Epidermal melanocyte (primary cell): ENCODE measurements at regions not wholly inside any gene's neighbourhood (a gene's known extent, or its start where the extent isn't known, plus 50 kb on each side); places are given as distances from the start of the nearest gene placed in this dataset.

Experiments used
- DNase-seq: peaks from one replicate; pipeline ENCODE4 v3.0.0; 2011; ENCODE audit warnings: low spot score; ENCODE audit not compliant: insufficient read length

- no peak for DNase-seq
Observed at GRCh38 chr17:12376276-12376675, 289.4 kb upstream of the MYOCD start.

DNA sequence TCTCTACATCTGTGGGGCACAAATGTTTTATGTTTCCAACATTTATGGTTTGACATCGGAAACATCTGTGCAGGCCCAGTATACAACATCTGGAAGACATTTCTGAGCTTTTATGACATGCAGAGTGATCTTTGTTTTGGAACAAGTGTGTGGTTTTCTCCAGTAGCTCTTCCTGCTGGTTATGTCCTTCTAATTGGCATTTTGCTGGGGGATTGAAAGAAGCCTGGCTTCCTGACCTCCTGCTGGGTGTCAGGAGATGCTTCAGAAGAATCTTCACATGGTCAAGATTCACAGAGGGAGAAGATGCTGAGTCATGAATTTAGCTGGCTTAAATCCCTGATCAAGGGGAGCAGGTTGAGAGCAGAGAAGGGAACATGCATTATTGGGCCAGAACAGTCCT, 279.5 kb upstream of the MYOCD start:
- peak; percentile 22 for DNase-seq

DNA sequence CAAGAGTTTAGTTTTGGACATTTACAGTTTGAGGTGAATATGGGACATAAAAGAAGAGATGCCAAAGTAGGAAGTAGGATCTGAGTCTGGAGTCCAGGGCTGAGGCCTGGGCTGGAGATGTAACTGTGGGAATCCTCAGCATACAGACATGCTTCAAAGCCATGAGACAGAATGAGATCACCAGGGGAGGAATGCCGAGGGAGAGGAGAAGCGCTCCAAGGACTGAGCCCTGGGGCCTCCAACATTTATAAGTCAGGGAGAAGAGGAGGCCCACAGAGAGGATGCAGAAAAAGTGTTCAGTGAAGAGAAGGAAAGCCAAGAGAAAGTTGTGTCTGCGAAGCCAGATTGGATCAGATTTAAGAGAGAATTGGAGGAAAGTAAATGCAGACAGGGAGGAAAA, 277.5 kb upstream of the MYOCD start:
- DNase-seq = no peak

DNA sequence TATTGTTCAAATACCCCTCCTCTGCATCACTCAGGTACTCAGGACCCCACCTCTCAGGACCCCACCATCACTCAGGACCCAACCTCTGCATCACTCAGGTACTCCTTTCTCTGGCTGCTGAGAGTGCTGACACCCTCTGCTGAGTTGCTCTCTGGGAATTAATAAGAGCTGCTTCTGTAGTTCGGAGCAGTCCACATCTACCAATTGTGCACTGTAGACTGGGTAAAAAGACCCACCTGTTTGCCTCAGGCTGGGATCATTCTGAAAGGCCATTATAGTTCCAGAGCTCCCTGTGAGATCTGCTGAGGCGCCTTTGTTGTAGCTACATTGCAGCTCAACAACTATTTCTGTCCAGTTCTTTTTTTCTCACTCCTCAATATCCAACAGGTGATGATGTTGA, 276.3 kb upstream of the MYOCD start:
- no peak for DNase-seq

- no peak for DNase-seq
Observed at GRCh38 chr17:12390631-12391030, 275.1 kb upstream of the MYOCD start.

DNA sequence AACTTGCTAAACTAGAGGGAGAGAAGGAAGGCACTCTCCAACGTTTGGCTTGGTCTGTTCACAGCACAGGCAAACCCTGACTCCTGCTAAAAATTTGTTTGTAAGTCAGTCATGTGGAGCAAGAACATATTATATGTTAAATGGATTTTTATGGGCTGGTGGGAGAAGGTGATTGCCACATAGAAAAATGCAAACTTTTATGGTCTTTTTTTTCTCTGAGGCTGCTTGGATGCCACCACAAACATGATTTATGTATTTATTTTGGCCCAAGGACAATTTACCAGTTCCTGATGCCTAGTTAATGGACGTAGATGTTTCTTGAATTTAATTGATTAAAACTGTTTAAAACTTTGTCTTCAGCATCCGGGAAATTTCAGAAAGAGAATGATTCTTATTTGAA, 274.2 kb upstream of the MYOCD start:
- DNase-seq = no peak

GRCh38 chr17:12395733-12396354, 269.8 kb upstream of the MYOCD start:
- DNase-seq = no peak

DNA sequence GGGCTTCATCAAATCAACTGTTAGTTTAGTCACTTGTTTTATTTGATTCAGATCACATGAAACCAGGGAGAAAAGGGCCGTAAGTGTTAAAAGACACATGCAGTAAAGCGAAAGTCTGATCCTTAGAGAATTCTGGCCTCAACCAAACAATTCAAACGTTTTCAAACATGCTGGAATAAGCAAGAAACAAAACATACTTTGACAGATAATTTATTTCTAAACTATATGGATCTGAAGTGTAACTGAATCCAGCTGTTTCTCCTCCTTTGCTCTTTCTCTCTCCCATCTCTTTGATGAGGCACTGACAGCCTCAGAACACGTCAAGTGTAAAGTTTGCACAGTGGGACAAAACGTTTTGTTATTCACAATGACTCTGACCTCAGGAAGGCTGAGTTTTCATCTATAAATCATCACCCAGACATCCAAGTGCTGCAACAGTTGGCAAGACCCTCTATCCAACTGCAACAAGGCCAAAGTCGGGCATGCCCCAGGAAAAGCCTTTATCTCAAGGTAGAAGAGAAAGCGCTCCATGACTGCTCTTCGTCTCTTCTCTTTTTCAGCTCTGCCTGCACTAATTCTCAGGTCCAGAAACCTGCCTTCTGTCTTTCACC, 267.1 kb upstream of the MYOCD start:
- DNase-seq = no peak

DNA sequence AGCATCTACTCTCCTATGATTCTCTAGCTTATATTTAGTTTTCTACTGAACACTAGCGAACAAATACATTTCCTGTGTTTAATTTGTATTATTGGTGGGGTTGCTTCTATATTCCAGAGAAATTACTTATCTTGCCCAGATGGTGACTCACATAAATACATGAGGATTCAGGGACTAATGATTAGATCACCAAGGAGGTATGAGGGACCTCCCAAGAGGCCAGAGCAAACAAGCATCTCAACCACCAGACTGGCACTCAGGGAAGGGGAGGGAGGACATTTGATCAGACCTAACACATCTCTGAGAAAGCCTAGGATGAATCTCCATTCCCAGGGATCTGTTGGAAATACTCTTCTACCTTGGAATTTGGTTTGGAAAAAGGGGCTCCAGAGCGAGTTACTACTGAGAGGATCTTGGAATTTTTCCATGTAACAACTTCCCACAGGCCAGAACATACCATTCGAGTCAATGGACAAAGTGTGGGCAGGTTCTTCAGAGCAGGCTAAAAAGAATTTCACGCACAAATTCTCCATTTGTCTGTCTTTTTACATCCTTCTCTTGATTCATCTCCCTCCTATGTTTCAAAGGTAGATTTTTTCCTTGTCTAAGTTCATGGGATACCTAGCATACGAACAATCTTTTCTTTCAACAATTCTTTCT, 262.6 kb upstream of the MYOCD start:
- DNase-seq = no peak

DNA sequence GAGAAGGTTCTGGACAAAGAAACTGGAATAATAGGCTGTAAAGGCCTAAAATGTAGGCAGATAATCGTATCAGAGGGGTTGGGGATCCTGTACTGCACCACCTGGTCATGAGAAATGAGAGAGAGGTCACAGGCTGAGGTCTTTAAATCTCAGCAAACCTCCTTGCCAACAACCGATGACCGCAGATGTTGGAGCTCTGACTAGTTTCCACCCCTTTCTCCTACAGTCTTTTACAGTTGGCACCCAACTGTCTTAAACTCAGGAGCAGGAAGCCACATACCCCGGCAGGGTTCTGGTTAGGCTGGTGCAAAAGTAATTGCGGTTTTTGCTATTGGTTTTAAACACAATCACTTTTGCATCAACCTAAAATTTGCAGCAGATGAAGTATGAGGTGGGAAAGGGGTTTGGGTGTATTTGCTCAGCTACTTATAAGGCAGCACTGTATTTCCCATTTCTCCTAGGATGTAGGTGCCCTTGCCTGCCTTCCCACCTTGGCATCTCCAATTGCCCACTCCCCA, 261.8 kb upstream of the MYOCD start:
- DNase-seq = no peak

DNA sequence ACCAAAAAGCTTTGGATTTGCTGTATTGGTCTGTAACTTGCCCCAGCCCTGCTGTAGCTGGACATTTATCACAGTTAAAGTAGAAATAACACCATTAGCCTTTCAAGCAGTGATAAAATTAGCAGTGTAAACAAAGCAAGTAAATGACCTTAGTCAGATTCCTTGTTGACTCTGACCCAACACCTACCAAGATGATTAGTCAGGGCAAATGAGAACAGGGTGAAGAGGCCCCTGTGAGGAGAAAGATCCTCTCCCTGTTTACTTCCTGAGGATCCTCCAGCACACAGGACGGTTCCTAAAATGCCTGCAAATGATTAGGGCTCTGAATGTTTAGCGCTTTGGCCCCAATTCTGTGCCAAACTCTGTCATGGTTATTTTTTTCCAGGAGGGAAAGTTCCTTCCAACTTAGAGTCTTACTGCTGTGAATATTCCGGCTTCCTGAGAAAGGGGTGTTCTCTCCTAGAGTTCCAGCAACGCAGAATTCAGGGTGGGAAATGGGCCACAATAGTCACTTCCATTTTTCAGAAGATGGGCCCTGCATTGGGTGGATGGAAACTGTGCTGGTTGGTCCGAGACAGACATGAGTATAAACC, 259.0 kb upstream of the MYOCD start:
- DNase-seq = no peak

DNA sequence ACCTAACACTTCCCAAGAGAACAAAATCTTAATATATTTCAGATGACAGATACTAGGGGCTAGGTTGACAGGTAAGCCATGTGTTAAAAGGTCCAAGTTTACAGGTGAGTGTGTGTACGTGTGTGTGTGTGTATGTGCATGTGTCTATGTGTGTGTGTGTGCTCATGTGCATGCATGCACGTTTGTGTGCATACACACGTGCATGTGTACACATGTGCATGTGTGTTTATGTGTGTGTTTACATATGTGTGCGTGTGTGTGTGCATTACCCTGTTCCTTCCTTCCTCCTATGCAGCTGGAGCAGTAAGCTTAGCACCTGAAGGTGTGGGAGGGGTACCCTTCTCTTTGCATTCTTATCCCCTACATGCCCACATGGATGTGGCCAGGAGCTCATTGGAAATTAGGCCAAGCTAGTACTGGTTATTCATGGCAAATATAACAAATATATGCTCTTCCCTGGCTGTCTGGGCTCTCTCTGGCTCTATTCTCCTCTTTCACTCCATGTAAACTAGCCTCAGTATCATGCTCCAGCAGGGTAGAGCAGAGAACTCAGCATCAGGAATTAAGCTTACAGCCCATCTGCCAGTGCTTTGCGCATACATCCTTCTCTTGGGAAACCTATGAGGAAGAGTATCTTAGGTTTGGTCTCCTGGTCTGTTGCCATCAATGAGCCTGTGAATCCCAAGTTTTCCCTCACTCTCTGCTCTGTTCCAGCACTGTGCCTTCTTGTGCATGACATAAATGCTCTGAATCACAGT, 258.0 kb upstream of the MYOCD start:
- DNase-seq = no peak

- DNase-seq = no peak
Observed at GRCh38 chr17:12409082-12409481, 256.6 kb upstream of the MYOCD start.

DNA sequence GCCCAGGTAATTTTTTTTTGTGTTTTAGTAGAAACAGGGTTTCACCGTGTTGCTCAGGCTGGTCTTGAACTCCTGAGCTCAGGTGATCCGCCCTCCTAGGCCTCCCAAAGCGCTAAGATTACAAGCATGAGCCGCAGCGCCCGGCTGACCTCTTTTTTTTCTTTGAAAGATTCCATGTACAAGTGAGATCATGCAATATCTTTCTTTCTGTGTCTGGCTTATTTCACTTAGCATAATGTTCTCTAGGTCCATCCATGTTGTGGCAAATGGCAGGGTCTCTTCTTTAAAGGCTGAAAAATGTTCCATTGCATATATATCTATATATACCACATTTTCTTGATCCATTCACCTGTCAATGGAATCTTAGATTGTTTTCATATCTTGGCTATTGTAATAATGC, 255.0 kb upstream of the MYOCD start:
- DNase-seq = no peak

DNA sequence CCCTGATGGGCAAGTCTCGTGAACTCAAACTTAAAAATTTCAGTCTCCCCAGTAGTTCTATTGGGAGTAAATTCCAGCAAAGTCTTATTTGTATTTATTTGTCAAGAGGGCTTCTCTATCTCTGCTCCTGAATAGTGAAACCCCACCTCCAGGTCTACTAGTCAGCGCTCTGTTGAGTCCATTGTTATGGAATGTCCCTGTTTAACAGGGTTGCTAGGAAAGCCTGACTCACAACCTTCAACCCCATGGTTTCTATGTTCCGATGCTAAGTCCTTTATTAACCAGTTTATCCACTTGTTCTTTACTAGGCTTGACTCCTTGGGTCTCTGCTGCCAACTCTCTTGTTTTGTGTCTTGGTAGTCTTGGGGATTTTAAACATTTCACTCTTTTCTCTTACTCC, 250.7 kb upstream of the MYOCD start:
- DNase-seq = no peak

- DNase-seq = no peak
Observed at GRCh38 chr17:12421077-12421476, 244.6 kb upstream of the MYOCD start.

- no peak for DNase-seq
Observed at GRCh38 chr17:12421646-12422306, 243.9 kb upstream of the MYOCD start.

GRCh38 chr17:12422651-12423050, 243.0 kb upstream of the MYOCD start:
- DNase-seq = no peak

GRCh38 chr17:12423337-12423736, 242.4 kb upstream of the MYOCD start:
- no peak for DNase-seq

DNA sequence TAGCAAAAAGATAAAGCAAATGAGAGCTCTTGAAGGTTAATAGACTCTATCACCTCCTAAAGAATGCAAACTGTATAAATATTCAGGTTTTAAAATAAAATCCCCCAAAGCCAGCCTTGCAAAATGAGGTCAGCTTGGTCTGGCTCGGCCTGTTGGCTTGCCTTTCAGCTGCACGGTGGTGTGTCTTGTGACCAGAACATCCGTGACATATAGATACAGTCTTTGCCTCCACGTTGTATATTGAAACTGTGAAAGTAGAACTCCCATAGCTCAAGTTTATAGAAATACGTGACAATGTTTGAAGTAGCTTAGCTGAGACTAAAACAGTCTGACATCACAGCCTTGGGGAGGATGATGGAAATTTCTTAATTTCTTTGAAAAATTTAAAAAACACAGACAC, 236.6 kb upstream of the MYOCD start:
- no peak for DNase-seq

- DNase-seq = no peak
Observed at GRCh38 chr17:12431188-12431587, 234.5 kb upstream of the MYOCD start.
